Activated naive CD8-positive, alpha-beta T cell treated with anti-CD3 and anti-CD28 coated beads, Interleukin-2, amount 50 U/mL, for 16 hours (primary cell): ENCODE measurements at regions not wholly inside any gene's neighbourhood (a gene's known extent, or its start where the extent isn't known, plus 50 kb on each side); places are given as distances from the start of the nearest gene placed in this dataset.
"Not testable (repeated sequence)": the region's sequence is repeated elsewhere in the genome, so short reads cannot be mapped to it uniquely, and the experiment has no call there.

Source experiments
- DNase-seq: peaks from one replicate; pipeline ENCODE4 v3.0.0-alpha.2; 2020; ENCODE audit warnings: low read depth, low spot score

DNA sequence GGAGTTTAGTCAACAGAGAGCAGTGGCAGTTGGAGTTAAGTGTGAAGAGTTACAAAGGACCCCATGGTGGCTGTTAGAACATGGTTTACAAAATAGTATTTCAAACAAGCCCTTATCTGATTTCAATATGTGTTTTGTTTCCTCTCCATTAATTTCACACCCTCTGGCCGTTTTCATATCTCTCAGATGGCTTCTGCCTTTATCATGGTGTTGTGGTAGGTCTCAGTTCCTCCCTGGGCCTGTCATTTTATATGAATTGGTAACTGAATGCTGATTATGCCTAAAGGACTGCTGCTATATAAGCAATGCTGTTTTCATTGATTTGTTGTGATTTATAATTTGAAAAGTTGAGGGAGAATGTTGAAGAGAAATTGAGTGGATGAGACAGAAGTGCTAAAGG lies 686.7 kb downstream of the NYAP2 start:
- DNase-seq, result no peak

DNA sequence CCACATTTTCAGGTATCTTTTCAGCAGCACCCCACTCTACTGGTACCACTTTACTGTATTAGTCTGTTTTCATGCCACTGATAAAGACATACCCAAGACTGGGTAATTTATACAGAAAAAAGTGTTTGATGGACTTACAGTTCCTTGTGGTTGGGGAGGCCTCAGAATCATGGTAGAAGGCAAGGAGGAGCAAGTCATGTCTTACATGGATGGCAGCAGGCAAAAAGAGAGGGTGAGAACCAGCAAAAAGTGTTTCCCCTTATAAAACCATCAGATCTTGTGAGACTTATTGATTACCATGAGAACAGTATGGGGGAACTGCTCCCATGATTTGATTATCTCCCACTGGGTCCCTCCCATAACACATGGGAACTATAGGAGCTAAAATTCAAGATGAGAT lies 685.9 kb downstream of the NYAP2 start:
- not testable (repeated sequence) for DNase-seq

DNA sequence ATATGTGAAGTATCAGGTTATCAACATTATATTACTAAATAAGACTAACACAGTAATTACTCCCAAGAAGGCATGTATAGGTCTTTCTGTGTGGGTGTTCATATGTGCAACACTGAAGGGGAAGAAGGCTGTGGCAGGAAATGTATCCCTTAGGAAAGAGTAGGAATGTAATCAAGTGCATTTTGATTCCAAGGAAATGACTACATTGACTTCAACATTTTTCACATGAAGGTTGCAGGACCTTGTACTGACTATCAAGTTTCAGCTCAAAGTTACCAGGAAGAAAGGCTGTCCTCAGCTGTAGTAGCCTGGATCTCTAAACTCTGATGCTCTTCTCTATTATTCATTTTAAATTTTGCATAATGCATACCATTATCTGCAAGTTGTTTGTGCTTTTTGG lies 680.8 kb downstream of the NYAP2 start:
- no peak for DNase-seq

DNA sequence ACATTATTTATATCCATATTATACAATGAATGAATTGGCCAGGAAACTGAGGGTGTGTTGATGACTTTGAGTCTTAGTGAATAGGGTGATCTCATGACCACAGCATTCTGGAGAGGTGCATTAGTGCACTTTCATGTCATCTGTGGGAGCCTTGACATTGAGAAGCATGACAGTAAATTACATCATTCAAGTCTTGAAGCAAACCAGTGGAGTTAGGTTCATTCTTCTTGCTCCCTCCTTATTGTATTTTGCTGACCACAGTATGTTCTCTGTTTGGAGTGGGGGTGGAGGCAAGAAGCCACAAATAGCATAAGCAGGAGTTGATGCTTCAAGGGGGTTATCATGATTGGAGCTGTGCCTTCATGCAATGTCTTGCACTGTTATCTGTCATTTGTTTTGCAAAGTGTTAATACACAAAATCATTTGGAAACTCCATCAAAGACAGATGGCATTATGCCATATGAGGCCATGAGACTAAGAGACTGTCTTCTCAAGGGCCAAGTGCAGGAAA lies 680.2 kb downstream of the NYAP2 start:
- no peak for DNase-seq

DNA sequence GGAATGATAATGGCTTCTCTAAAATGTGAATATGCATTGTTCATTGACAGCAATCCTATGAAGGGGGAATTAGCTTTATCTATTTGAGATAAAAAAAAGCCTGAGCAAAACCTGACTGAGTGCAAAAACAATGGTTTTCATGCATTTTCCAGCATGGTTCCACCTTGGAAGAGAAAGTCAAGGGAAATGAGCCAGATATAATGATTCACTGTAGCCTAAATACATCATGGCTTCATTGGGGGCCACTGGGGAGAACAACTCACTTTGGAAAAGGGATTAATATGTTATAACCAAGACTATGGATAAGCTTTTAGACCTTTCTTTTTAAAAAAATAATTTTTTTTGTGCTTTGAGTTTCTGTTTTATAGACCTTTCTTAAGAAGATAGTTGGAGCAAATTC lies 679.7 kb downstream of the NYAP2 start:
- DNase-seq, result no peak

DNA sequence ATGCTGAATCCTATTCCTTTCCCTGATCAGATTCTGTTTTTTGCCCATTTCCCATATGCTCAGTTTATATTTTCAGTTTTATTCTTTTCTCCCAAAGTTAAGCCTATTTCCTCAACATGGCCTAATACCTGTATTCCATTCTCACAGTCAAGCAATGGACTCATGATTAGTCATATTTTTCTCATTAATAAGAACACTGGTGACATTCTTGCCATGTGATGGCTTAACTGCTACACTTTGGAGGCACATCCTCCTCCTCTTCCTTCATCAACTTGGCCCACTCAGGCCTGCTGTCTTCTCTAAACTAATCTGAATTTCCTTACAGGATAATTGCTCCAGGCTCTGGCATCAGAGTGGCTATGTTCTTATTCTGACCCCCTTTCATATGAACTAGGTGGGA lies 679.2 kb downstream of the NYAP2 start:
- DNase-seq, result no peak

DNA sequence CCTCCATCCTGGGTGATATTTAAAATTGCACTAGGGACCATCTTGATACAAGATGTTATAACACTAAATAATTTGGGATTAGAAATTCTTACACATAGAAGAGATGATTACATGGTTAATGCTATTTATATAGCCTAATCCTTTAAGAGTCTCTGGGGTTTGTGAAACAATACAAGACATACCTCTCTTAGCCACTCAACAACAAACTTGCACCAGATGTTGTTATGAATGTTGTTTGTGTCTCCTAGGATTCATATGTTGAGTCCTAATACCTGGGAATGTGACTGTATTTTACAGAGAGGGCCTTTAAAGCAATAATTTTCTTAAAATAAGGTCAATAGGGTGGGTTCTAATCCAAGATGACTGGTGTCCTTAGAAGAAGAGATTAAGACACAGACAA lies 678.3 kb downstream of the NYAP2 start:
- DNase-seq, result no peak

DNA sequence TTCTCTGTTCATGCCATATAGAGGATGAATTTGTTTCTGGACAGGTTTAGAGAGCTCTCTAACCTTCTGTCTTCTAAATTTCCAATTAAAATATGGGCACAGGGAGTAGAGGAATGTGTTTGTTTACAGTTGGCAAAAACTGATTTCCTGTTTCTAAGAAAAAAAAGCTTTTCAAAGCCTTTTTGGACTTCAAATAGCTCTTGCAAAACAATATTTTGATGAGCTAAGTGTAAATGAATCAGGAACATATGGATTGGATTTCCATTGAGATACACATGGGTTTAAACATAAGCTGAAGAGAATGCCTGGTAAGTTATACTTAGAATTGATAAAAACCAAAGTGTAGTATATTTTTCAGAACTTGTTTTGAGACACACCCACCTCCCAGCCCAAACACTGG lies 677.5 kb downstream of the NYAP2 start:
- no peak for DNase-seq

DNA sequence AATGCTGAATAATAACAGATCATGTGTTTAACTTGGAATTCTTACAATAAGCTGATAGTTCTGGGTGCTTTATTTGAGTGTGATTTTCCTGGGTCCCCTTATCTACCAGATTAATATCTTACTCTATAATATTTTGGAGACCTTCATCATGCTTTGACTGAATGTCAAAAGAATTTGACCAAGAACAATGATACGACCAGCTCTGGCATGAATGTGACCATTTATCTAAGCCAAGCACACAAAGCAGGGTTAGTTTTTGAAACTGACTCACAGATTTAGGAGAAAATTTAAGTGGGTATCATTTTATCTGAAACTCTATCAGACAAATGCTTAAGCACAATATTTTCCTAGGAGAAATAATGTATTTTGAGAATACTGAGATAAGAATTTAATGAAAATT lies 677.0 kb downstream of the NYAP2 start:
- no peak for DNase-seq

DNA sequence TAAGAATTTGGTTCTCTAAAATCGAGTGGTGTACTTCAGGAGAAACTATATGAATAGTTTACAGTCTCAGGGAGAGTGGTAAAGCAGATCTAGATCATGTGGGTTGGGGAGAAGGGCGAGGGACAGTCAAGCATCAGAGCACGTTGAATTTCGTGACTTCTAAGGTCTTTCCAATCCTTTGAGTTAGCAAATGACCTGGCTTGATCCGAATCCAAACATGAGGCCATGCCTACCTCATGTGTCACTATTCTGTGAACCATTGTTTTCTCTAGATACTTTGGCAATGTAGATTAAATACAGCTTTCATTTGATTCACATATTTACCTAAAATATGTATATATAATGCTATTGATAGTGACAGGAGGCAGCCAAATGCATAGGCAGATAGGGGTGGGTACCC lies 674.9 kb downstream of the NYAP2 start:
- DNase-seq, result no peak

DNA sequence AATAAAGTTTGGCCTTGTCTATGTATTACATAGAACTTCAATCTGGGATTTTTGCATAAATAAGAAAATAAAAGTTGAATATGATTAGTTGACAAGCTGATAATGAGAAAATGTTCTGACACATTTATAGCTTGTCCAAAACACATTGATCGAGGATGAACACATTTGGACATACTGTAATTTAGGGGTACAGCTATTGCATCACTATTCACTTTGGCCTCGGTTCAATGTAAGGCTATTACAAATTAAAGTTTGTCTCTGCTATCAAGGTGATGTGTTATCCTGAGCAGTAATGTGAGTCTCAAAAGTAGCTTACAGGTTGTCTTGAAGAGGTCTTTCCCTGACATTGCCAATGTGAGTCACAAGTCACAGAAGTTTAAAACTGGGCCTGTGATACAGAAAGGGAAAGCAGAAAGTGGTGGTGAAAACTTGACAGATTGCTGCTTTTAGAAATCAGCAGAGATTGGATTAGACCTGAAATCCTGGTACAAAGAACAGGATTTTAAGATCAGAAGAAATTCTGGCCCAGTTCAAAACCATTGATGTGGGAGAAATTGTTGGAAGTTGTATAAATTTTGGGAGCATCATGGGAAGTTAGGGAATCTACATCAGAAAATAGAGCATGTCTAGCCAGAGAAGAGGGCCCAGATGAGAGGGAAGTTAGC lies 674.1 kb downstream of the NYAP2 start:
- DNase-seq, result no peak

DNA sequence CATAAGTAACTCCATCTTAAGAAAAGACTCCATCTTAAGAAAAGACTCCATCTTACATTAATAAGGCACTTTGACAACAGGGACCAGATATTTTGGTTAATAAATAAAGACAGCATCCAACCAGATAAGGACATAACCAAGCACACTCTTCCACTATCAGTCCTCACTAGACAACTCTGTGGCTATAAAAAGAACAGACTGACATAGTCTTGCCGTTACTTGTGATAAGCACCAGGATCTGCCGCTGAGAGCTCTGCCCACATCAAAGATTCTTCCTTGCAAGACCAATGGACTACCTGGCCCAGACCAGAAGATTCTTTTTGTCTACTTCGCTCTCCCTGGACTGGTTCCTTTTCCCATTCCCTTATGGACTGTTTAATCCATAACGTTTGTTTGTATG lies 667.4 kb downstream of the NYAP2 start:
- no peak for DNase-seq

DNA sequence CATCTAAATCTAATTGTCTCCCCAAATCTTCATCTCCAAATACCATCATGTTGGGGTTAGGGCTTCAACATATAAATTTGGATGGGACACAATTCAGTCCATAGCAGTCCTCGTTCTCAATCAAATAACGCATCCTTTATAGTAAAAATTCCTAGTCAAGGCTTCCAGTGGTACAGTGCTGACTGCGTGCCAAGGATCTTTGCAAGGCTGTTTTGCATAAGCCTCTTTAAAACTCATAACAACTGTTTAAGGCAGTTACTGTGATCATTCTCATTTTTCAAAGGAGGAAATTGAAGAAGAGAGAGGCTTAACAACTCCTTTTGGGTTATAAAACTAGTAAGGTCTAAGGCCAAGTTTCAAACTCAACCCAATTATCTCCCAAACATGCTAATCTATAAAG lies 666.9 kb downstream of the NYAP2 start:
- DNase-seq, result no peak

DNA sequence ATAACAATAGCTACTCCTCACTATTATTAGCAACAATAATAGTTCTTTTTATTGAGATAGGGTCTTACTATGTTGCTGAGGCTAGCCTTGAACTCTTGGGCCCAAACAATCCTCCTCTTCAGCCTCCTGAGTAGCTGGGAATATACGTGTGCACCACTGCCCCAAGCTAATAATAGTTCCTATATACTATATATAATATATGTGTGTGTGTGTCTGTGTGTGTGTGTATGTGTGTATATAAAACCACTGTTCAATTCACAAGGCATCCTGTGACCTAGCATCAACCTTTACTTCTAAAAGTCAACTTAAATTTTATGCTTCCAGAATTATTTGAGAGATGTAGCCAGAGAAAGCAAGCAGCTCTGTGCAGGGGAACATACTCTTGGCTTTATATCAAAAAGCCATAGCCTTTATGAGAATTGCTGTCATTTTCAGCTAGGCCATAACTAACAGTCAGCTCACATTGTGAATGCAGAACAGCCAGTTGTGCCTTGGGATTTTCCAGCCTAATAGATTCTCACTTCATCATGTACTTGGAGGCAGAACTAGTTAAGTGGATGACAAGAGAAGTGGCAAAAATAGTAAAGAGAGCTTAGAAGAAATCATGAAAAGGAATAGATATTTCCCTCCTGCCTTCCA lies 665.5 kb downstream of the NYAP2 start:
- DNase-seq, result no peak

DNA sequence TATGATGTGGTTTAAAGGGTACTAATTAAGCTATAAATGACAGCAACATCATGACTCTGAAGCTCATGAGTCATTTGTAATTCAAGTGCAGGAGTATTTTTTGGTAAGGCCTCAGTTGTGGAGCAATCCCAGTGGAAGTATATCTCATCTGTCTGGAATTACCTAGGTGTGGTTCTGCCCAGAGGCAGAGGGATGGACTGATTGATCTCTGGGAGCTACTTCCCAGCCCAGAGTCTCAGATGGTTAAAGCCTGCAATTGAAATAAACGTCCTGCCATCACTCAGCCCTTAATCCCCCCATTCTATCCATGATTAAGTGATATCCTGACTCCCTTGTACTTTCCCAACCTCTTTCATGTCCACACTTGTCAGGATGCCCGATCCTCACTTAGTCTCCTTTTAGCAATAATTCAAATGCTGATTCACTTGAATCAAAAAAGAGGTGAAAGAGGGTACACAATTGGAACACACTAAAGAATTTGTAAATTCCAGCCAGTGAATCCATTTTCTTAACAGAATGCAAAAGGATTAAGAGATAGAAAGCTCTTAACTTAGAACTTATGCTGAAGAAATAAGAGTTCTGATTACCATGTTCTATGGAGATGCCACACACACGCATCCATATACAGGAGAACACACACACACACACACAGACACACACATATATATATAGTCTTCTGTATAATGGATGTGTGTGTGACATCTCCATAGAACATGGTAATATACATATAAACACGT lies 664.4 kb downstream of the NYAP2 start:
- no peak for DNase-seq

DNA sequence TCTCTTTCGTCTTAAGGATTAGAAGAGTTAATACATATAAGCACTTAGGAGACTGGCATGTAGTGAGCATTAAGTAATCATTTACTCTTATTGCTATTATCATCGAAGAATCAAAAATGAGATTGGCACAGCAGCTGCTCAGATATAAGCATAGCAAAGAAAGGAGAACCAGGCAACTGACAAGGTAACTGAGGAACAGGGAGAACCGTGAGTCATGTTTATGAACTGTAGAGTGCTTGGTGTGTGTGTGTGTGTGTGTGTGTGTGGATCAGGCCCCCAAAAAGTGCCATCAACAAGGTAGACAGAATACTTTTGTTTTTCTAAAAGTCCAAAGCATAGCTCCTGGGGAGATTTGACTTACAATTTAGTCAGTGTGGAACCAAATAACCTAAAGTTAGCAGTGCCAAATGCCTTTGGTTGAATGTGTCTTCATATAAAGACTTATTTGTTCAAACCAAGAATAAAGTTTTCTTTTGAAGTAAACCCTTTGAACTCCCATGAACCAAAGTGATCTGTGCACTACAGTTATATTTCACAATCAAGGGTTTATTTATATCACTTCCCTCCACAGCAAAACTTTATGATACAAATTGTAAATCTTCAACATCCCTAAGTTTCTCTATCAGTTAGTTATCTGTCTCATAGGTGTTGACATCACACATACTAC lies 660.6 kb downstream of the NYAP2 start:
- no peak for DNase-seq

DNA sequence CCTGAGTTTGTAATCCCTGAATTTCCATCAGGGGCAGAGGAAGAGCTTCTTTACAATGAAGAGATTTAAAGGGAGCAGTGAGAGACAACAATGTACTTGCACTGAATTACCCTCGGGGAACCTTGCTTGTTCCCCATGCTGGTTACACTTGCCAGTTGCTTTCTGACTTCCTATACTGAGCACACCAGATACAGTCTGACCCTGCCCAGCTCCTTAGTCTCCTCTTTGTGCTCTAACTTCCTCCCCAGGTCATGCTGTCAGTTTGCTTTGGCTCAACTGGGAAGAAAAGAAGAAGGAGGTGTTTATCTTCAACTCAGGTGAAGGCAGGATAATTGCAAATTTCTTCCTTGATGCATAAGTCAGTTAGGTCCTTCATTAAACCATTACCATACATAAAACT lies 658.4 kb downstream of the NYAP2 start:
- no peak for DNase-seq

DNA sequence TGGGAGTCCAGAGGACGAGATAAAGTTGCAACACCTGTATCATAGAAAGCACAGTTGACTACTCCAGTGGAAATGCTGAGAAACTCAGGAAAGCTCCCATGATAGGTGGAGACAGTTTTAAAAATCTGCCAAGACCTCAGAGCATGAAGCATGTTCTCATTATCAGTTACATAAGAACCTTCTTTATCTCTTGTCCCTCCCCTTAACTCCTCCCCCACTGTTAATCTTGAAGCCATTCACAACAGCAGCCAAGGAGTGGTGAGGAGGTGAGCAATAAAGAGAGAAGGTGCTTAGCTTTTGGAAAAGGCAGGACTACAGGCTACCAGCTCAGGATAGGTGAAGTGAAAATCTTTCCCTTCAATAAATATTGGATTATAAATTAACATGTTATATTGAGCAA lies 657.9 kb downstream of the NYAP2 start:
- DNase-seq, result no peak

DNA sequence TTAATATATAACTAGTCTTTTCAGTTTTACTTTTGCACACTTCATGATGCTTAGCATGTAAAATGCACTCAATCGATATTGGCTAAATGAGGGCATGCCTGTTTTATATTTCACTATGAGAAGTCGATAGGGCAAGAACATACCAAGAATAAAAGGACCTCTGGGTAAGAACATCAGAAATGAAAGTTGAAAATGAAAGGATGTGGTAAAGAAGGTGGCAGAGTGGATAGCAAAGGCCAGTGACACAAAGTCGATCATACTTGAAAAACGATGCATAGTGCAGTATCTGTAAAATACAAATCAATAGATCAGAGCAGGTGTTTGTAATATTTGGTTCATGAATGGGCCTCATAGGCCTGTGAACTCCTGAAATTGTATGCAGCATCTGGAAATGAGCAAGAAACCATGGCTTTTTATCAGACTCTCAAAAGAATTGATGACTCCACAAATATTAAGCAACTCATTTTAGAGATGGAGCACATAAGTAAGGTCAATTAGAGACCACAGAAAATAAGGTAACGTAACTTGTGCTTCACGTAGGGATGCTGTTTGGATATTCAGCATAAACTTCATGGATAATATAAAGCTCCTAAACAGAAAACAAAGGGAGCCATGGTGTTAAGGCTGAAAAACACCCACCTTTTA lies 653.4 kb downstream of the NYAP2 start:
- no peak for DNase-seq

DNA sequence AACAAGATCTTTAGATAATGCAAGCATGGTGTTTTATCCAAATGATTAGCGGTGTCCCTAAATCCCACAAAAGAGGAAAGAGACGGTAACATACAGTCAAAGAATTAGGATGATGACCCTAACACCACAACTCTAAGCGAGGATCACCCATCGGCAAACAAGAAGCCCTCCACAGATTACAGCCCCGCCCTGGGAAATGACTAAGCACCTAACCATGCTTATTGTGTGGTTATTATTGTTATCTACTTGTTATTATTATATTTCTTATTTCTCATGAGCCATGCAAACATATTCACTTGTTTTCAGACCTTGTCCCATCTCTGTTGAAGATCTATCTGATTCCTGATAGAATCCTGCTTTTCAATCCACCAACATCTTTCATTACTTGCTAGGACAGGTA lies 651.3 kb downstream of the NYAP2 start:
- DNase-seq, result no peak

DNA sequence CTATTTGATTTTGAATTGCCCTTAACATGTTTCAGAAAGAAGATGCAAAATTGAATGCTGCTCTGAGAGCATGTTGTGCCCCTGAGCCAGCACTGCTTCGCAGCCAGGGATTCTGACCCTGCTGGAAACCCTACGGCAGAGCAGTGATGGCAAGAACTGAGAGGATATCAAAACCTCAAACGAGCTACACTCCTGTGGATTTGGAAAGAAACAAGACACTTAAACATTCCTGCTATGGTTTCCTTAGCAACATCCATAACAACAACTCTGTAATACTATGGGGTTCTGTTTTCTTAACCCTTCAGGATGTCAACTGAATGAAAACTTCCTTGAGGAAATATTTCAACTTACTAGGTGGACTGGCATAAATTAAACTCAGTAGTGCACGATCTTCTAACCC lies 649.1 kb downstream of the NYAP2 start:
- no peak for DNase-seq

DNA sequence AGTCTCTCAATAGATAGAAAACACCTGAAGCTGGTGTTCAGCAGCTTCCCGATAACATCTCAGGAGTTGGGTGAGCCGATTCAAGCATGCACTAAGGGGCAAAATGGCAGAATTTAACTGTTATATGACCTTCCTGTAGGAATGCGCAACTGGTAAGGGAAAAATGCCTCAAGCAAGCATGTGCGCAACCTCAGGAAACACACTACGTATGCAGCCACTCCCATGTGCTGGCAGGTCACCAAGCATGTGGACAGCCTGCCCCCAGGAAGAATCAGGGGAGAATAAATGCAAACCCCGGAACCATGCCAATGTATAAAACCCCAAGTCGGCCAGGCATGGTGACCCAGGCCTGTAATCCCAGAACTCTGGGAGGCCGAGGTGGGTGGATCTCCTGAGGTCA lies 645.6 kb downstream of the NYAP2 start:
- no peak for DNase-seq
